Neutrophil (primary cell): ENCODE measurements at regions not wholly inside any gene's neighbourhood (a gene's known extent, or its start where the extent isn't known, plus 50 kb on each side); places are given as distances from the start of the nearest gene placed in this dataset.

Experiments
- H3K27ac ChIP-seq: fragments of 200-600 bp; sonication (generic); 2 replicates; pipeline ENCODE4 v1.5.1; 2016; ENCODE audit warnings: mild to moderate bottlenecking, moderate library complexity
- H3K27me3 ChIP-seq: fragments of 200-600 bp; sonication (generic); 2 replicates; pipeline ENCODE4 v1.6.0; 2016; ENCODE audit warnings: mild to moderate bottlenecking
- H3K36me3 ChIP-seq: fragments of 200-600 bp; sonication (generic); 2 replicates; pipeline ENCODE4 v1.5.1; 2017
- H3K4me1 ChIP-seq, 2 experiments: fragments of 200-600 bp in 1 of 2; sonication (generic) in 1 of 2; 1 replicate in 1 of 2; 2 replicates in 1 of 2; pipeline versions ENCODE4 v1.5.1 to v1.6.1; 2013 to 2016; ENCODE audit warnings: low read depth in 1 of 2, low read length in 1 of 2, mild to moderate bottlenecking in 1 of 2, moderate library complexity in 1 of 2; ENCODE audit not compliant: control insufficient read depth in 1 of 2, insufficient read depth in 1 of 2
- H3K4me3 ChIP-seq, 2 experiments: fragments of 200-600 bp in 1 of 2; sonication (generic) in 1 of 2; 1 replicate in 1 of 2; 2 replicates in 1 of 2; pipeline ENCODE4 v1.5.1; 2013 to 2016; ENCODE audit warnings: low read depth in 1 of 2, low read length in 1 of 2, mild to moderate bottlenecking in 1 of 2, moderate library complexity in 1 of 2
- H3K9me3 ChIP-seq: fragments of 200-600 bp; sonication (generic); 2 replicates; pipeline ENCODE4 v1.5.1; 2016
- CTCF ChIP-seq: fragments of 200-600 bp; sonication (generic); IDR thresholded peaks from 2 replicates; pipeline ENCODE4 v1.5.1; 2016; ENCODE audit warnings: antibody characterized with exemption

- H3K9me3 ChIP-seq: no peaks in the 10 kb centered on the region
- no peak for TF ChIP-seq CTCF
- no peaks in the 10 kb centered on the region for H3K36me3 ChIP-seq
- no peaks in the 10 kb centered on the region for H3K27me3 ChIP-seq
- H3K27ac ChIP-seq: no peak overlapping the region
- H3K4me3 ChIP-seq: no peak overlapping the region
- H3K4me1 ChIP-seq: no peaks in the 10 kb centered on the region
These were observed 89.4 kb downstream of the EDEM1 start for GRCh38 chr3:5276934-5277333.

- TF ChIP-seq CTCF: no peak
- Histone ChIP-seq H3K27me3 (no peaks in the 10 kb centered on the region), H3K9me3 (no peaks in the 10 kb centered on the region), H3K36me3 (no peaks in the 10 kb centered on the region), H3K4me1 (no peaks in the 10 kb centered on the region), H3K4me3 (no peak overlapping the region), H3K27ac (no peak overlapping the region)
These were observed 90.2 kb downstream of the EDEM1 start for GRCh38 chr3:5277612-5278236.

- no peak for TF ChIP-seq CTCF
- Histone ChIP-seq H3K27ac (no peak overlapping the region), H3K4me3 (no peak overlapping the region), H3K4me1 (no peaks in the 10 kb centered on the region), H3K27me3 (no peaks in the 10 kb centered on the region), H3K9me3 (no peaks in the 10 kb centered on the region), H3K36me3 (no peaks in the 10 kb centered on the region)
These were observed 91.2 kb downstream of the EDEM1 start for GRCh38 chr3:5278666-5279065.

GRCh38 chr3:5282703-5283102, 95.2 kb downstream of the EDEM1 start:
- Histone ChIP-seq H3K4me1 (no peaks in the 10 kb centered on the region), H3K27me3 (no peaks in the 10 kb centered on the region), H3K27ac (no peak overlapping the region), H3K4me3 (no peak overlapping the region), H3K9me3 (no peaks in the 10 kb centered on the region), H3K36me3 (no peaks in the 10 kb centered on the region)
- TF ChIP-seq CTCF: no peak

DNA sequence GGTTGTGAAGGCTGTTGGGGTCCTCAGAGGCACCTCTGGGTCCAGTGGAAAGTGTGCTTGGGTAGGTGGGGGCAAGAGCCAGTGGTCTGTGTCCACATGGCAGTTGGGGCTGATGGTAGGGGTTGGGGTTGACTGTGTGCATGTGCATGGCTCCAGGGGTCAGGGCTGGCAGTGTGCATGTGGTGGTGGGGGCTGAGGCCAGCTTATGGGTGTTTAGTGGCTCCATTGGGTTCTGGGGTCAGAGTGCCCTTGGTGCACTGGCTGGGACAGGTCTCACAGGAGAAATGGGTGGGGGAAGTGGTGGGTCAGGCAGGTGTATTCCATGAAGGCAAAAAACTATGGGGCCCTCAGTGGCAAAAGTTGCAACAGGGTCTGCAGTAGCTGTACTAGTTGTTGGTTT, 97.9 kb downstream of the EDEM1 start:
- no peaks in the 10 kb centered on the region for H3K27me3 ChIP-seq
- no peaks in the 10 kb centered on the region for H3K9me3 ChIP-seq
- H3K27ac ChIP-seq: no peak overlapping the region
- H3K4me3 ChIP-seq: no peak overlapping the region
- no peaks in the 10 kb centered on the region for H3K4me1 ChIP-seq
- H3K36me3 ChIP-seq: no peaks in the 10 kb centered on the region
- TF ChIP-seq CTCF: no peak

GRCh38 chr3:5290915-5291314, 103.4 kb downstream of the EDEM1 start:
- Histone ChIP-seq H3K4me1 (no peaks in the 10 kb centered on the region), H3K27me3 (no peaks in the 10 kb centered on the region), H3K36me3 (no peaks in the 10 kb centered on the region), H3K9me3 (no peaks in the 10 kb centered on the region), H3K27ac (no peak overlapping the region), H3K4me3 (no peak overlapping the region)
- no peak for TF ChIP-seq CTCF
